NCI-H524 treated with DMSO at 0.1 percent for 48 hours (cell line): ENCODE measurements at regions not wholly inside any gene's neighbourhood (a gene's known extent, or its start where the extent isn't known, plus 50 kb on each side); places are given as distances from the start of the nearest gene placed in this dataset.
A peak's percentile ranks its signal among the peaks of the same experiment; 100 is the strongest.

Experiments used
- DNase-seq: peaks from one replicate; lab custom pipeline; 2025; lab: John Stamatoyannopoulos, UW

DNA sequence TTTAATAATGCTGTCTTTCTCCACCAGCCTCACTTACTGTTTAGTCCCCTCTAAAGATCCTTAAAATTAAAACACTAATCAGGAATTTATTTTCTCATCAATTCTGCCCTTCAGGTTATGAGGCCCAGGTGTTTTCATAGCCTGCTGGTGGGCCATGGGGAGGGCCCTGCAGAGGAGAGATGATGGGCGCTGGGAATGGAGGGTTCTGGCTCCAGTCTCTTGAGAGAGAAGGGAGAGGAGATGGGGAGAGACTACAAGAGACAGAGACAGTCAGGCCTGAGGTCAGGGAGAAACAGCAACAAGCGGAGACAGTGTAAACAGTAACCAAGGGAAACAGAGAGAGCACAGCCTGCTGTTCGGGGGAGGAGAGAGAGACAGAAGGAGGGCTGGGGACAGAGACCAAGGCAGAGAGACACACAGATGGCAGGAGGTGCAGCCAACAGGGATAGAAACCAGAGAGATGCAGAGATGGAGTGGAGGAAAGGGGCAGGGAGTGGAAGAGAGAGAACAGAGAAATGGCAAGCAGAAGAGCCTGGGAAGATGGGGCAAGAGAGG lies 187.3 kb upstream of the SYT13 start:
- DNase-seq, result peak; percentile 53

DNA sequence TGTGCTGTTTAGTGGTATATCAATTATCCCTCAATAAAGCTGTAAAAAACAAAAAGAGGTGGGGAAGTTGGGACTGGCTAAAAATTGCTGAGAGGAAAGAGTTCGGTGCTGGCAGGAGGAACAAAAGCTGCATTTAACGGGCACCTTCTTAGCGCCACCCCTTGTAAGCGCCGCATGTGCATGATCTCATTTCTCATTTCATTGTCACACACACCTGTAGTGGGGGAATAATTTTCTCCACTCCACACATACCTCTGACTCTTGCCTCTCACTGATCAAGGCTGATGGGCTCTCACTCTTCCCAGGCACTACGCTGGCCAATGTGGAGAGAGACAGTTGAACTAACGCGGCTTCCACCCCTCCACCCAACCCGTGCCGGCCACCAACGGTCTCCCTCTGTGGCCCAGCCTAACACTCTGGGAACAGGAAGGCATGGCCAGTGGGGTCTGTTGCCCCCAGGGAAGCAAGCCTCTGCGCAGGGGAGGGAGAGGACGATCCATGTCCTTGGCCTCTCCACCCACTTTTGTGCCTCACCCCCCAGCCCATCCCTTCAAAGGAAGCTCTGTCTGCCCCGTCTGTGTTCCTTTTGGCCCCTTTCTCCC lies 186.7 kb upstream of the SYT13 start:
- no peak for DNase-seq

DNA sequence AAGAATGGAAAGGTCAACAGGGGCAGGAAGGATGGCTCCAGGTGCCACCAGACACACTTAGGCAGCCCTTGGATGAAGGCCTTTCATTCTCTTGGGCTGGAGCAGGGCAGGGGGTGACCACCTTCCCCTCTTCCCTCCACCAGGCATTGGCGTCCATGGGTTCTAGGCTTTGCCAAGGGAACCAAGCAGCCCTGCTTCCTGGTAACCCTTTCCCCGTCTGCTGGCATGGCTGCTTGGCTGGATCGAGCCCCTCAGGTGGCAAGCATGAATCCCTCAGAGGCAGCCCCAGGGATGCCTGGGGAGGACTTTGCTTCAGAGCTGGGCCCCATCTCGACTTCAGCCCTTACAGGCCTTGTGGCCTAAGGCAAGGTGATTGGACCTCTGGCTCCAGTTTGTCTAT lies 185.1 kb upstream of the SYT13 start:
- DNase-seq, result no peak

DNA sequence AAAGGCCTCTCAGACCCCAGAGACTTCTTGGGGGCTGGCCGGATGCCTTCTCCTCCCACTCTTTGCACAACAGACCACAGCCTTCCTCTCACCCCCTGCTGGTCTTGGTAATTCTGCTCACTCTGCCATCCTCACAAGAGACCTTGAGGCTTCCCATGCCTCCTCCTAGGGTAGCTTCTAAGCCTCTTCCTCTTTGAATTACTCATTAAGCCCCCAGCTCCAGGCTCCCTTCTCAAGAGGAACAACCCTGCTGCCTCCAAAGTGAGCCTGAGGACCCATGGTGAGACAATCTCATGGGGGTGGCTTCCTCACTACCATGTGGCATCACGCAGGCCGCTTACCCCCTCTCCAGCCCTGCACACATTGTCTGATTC lies 184.6 kb upstream of the SYT13 start:
- no peak for DNase-seq

DNA sequence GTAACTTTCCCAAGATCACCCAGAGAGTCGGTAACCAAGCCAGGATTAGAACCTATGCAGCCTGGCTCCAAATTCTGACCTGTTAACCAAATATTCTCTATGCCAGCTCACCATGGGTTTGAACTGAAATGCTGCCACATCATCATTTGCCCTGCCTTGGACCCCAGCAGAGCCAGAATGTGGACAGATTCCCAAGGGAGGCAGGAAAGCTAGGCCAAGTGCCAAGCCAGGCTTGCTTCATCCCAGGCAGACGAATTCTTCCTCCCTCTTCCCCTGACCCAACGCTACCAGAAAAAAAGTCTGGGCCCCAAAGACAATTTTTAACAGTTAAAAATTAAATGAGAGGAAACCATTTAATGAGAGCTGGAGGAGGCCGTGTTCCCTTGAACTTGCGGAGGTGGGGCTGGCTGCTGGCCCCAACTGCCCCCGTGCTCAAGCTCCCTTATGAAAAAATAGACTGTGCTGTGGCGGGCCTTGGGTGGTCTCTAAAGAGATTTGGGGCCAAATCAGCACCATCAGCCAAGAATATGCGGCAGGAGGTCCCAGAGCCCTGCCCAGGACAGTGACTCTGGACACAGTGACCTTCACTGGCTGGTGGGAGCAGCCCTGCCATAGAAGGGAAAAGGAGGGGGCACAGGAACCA lies 184.1 kb upstream of the SYT13 start:
- no peak for DNase-seq

DNA sequence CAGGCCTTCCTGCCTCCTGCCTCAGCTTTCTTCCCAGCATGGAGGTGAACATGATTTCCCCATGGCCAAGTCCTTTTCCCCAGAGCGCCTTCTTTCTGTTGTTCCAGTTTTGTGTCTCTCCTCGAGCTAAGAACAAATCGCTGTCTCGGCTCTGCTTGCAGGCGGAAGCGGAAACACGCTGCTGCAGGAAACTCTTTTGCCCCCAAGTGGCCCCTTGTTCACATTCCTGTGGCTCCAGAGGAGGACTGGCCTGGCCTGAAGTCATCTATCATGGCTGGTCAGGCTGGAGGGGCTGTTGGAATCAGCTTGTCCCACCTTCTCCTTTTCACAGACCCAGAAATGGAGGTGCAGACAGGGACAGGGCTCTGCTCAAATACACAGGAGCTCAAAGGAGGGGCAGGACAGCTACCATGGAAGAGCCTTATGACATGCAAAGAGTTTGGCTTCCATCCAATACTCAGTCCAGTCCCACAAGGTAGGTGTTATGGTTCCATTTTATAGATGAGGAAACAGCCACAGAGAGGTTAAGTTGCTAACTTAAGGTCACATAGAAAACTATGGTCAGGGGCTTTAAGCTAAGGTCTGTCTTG lies 182.2 kb upstream of the SYT13 start:
- no peak for DNase-seq

DNA sequence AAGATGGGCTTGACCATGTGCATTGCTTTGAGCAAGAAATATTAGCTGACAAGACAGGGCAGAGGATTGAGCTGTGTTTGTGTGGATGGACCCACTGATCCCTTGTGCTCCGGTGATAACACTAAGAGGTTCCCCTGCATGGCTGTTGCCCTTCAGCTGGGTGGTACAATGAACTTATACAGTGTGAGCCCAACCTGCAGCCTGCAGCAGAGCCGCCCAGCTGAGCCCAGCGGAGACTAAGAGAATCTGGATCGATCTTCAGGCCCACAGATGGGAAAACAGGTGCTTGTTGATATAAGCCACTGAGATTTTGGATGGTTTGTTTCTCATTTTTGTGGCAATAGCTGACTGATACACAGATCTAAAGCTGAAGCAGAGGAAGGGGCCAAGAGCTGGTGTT lies 177.4 kb upstream of the SYT13 start:
- DNase-seq, result no peak

DNA sequence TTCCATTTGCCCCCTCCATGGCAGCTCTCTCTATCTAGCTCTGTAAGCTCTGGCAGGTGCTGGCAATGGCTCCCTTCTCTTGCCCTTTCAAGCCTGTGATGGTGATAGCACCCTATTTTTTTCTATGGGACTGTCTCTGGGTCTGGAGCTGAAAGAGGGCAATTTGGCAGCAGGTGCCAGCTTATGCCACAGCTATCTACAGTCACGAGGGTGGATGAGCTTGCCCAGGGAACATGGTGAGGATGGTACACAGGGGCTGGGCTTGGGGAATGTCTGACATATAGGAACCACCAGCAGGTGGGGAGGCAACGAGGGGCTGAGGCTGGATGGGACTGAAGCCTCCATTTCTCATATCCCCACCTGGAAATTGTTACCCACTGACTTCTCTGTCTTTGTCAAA lies 175.4 kb upstream of the SYT13 start:
- no peak for DNase-seq

DNA sequence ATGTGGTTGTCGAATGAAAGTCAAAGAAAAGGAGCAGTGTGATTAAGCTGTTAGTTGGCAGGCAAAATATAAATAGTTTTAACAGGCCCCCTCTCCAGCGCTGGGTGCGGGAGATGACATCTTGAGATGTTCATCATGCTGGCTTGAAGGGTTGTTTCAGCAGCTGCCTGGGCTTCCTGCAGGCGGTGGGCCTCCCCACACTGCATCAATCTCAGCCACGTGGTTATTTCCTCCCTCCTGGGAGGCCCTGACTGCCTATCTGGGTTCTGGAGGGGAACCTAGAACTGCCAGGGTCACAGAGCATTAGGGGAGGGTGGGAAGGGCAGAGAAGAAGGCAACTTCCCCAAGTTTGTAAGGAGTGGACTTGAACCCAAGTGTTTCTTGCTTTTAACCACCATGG lies 173.3 kb upstream of the SYT13 start:
- DNase-seq, result no peak

DNA sequence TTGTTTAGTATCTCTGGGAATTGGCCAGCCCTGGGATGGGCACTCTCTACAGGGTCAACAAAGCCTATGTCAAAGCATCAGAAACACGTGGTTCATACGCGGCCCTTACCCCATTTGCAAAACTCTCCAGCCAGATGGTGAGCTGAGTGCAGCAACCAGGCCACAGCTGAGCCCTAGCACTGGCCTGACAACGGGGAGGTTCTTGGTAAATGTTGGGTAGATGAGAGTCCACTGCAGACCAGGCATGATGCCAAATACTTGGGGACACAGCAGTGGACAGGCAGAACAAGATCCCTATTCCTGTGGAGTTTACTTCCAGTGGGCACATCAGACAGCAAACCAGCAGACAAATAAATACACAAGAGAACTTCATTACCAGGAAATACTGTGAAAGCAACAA lies 172.1 kb upstream of the SYT13 start:
- no peak for DNase-seq

DNA sequence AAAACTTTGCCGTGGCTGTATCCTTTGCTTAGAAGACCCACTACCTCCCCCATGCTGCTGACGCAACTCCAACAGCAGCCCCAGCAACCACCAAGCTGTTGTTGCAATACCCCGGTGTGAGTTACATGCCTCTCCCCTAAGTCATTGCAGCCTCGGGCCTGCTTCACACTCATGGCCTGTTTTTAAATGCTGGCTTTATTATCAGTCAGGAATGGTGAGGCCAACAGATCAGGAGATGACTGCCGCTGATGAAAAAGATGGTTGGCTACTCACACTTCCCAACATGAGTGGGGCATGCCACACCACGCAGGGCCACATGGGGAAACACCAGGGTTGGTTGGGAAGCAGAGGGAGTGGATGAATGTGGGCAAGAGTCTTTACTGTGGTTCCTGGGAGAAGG lies 171.5 kb upstream of the SYT13 start:
- DNase-seq, result no peak

DNA sequence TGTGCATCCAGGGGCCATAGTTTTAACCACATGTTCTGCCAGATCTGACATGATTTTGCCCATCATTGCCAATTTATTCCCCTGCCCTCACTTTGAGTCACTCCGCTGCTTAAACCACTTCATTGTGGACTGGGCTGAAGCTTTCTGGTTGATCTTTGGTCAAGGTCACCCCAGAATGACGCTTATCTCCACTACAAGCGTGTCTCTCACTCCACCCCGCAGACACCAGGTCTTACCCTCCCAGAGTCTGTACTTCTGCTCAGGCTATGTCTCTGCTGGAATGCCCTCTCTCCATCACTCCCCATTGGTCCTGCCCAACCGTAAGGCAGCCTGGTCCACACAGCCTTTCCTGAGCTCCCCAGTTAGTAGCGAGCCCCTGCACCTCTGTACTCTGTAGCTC lies 170.5 kb upstream of the SYT13 start:
- DNase-seq, result no peak

DNA sequence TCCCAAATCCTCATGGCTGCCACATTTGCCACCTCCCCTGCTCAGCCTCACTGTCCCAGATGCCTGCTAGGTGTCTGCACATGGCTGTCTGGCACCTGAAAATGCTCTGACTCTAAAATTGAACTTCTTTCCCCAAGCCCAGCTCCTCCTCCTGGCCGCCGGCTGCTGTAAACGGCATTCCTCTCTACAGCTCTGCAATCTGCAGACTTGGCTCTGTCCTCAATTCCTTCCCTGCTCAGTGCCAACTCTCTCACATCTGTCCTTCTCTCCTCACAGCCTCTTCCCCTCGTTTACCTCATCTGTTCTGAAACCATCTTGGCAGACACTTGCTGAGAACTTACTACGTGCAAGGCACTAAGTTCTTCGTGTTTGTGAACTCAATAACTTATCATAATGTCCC lies 169.4 kb upstream of the SYT13 start:
- no peak for DNase-seq

DNA sequence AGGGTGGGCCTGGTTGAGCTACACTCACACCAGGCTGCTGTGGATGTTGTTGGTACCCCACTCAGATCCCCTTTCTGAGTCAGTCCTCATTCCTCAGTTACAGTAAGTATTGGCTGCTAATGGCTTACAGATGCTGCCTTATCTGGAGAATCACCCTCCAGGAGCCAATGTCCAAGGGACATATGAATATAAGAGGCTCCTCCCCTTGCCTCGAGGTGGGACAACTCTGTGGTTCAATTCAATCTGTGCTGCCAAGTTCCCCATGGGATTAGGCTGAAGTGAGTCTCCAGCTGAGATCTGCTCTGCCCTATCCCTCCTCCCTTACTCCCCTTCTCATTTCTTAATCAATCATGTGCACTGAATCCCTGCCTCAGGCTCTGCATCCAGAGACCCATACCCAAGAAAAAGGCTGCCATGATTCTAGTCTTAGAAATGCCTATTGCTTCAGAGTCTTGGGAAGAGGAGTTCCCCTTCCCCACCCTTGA lies 168.8 kb upstream of the SYT13 start:
- DNase-seq, result no peak

DNA sequence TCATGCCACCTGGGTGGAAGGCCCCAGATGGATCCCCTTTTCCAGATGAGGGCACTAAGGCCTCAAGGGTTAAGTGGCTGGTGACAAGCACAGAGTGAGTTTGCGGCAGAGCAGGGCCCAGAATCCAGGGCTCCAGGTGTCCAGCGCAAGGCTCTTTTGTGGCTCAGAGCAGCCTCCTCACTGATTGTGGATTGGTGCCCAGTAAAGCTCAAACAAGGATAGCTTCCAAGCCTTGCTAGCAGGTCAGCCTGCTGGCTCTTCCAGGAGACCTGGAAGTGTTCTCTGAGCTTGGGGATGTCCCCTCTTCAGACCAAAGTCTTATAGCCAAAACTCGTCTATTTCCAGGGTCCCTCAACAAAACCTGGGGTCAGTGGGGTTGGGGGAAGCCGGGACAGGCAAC lies 167.6 kb upstream of the SYT13 start:
- DNase-seq, result no peak

DNA sequence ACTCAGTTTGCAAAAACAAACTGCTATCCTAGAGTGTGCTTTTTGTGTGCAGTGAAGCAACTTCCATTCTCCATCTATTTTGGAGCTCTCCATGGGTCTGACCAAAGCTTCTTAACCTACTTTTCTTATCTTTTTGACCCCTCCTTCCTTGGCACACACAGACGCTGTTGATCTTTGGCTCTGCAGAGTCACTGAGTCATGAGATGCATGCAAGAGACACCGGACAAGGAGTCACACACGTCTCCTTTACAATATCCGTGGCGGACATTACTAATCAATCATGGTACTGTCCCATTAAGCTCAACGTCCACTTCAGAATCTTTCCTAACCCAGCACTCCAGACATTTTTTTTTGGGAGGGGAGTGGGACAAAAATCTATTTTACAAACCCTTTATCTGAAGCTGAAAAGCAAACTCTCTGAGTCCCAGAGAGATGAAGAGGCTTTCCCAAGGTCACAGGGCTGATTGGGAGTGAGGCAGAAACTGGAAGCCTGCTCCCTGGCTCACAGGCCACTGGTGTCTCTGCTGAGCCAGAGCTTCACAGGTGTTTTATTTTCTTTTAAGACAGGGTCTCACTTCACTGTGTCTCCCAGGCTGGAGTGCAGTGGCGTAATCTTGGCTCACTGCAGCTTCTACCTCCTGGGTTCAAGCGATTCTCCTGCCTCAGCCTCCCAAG lies 165.8 kb upstream of the SYT13 start:
- DNase-seq, result no peak

DNA sequence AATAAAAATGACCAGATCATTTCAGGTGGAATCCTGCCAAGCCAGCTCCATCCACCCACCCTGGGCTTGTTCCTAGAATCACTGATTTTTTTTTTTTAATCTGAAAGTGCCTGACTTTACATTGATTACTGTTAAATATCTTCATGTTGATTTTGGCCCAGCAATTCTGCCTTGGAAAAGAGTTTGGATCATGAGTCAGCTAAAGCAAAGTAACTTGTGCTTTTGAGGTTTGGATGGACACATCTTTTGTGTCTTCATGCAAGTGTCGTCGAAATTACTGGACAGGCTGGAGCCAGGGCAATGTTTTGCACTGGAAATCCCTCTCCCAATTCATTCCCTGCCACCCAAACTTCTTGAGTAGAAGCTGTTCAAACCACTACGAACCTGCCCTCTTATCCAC lies 164.0 kb upstream of the SYT13 start:
- DNase-seq, result no peak

DNA sequence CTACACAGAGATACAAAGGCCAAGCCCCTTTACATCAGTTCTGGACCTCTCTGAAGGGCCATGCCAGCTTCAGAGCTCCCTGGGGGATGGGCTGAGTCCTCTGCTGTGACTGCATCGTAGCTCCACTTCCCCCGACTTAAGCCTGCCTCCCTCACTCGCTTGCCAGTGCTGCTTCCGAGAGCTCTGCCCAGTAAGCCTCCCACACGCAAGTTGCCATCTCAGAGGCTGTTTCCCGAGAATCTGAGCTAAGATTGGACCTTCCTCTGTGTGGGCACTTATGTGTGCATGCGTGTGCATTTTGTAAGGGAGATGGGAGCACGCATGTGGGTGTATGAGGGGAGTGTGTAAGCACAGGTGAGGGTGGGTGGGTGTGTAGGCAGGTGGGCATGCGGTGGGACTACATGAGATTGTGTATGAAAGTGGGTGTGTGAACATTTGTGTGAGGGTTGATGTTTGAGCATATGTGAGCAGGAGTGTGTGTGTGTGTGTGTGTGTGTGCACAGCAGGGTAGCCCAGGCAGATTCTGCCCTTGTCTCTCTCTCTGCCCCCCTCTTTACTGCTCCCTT lies 163.0 kb upstream of the SYT13 start:
- no peak for DNase-seq

DNA sequence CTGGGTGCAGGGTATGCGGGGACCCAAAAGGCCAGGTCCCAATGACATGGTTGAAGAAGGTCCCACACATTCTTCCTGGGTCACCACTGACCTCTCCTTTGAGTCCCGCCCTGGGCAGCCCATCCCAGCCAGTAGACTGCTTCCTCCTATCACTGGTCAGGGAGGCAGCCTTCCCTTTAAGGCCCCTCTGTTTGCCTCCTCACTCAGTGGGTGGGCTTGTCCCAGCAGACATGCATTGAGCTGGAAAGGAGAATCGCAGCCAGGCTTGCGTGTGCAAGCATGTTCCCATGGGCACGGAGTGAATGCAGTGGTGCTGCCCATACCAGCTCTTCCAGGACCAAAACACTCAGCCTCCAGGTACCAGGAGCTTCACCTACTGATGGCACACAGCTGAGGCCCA lies 162.4 kb upstream of the SYT13 start:
- DNase-seq, result no peak

DNA sequence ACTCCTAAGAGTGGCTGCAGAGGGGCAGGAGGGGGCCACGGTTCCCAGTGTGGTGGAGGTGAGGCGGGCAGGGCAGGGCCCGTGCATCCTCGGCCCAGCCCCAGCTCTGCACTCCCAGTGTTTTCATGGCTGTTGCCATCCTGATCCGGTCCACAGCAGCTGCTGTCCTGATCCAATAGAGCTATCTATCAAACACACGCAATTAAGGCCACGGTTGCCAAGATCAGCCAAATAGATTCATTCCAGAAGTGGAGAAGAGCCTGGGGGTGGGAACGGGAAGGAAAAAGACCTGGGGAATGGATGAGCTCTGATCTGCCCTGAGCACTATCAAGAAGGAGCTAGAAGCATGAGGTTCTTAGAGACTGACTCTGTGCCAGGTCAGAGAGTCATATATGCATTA lies 160.9 kb upstream of the SYT13 start:
- DNase-seq, result no peak

DNA sequence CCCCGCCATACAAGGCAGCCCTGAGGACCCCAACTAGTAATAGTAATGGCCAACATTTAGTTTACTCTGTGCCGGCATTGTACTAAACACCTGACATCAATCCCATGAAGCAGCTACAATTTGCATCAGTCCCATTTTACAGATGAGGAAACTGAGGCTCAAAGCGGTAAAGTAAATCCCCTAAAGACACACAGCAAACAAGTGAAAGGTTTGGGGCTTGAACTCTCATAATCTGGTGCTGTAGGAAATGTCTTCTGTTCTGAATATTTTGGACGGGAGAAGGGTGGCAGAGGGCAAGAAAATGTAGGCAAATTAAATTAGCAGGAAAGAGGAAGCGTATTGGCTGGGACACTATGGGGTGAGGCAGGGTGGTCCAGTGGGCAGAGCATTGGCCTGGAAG lies 160.3 kb upstream of the SYT13 start:
- no peak for DNase-seq

DNA sequence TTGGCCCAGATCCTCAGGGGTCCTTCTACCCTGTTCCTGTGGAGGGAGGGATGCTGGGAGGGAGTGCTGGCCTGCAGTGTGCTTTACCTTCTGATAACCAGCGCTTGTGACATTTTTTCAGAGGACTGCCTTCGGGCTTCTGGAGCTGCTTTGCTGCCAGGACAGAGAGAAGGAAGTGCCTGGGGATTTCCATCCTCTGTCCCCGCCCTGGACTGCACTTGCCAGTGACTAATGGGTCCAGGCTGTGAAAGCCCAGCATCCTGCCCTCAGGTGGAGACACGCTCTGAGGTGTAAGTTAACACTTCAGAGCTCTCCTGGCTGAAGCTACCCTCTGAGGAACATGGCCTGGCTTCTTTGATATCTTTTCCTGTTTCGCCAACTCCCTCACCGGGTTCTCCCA lies 158.7 kb upstream of the SYT13 start:
- DNase-seq, result no peak

DNA sequence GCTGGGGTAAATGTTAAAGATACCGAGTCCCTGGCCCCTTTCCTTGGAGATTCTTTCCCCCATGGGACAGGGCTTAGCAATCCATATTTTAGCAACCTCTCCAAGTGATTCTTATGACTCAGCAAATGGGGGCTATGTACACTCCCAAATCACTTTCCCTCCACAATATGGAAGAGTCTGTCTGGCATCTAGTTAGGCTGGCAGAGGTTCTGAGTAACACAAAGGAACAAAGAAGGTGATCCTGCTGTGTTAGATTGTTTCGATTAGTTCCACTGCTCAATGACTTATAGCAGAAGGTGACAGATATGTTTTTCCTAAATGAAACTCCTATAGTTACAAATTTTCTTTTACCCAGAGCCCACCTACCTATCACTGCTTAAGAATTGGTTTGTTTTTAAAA lies 154.0 kb upstream of the SYT13 start:
- DNase-seq, result peak; percentile 29
